Head of caudate nucleus (tissue), 42 donors: ENCODE measurements at regions not wholly inside any gene's neighbourhood (a gene's known extent, or its start where the extent isn't known, plus 50 kb on each side); places are given as distances from the start of the nearest gene placed in this dataset.
"Not testable (repeated sequence)": the region's sequence is repeated elsewhere in the genome, so short reads cannot be mapped to it uniquely, and the experiment has no call there.

ENCODE experiments used
- DNase-seq, 42 donors: peaks; one replicate each; pipeline versions ENCODE4 v3.0.0 to v3.0.0-alpha.2; 2020 to 2021; ENCODE audit warnings: mixed read lengths in 7 of 42
- intact Hi-C: fragments of 100-400 bp; cut with DNase I; formaldehyde crosslinking; loops from one replicate; pipeline ENCODE4 v1.15.0; 2022

GRCh38 chr15:72850833-72851232 lies 67.3 kb upstream of the ADPGK start:
- intact Hi-C loops = no loop called here

GRCh38 chr15:72847806-72848205 lies 64.2 kb upstream of the ADPGK start:
- no peak for DNase-seq
- intact Hi-C loops = no loop called here

More at GRCh38 chr15:72850833-72851232, 67.3 kb upstream of the ADPGK start:
- DNase-seq = no peak

GRCh38 chr15:72847033-72847432 lies 63.5 kb upstream of the ADPGK start:
- no peak for DNase-seq
- intact Hi-C loops = no loop called here

GRCh38 chr15:72845981-72846383 lies 62.4 kb upstream of the ADPGK start:
- intact Hi-C loops = no loop called here
- no peak for DNase-seq

- no peak for DNase-seq
- intact Hi-C loops = no loop called here
These were observed 60.5 kb upstream of the ADPGK start for GRCh38 chr15:72844067-72844466.

- intact Hi-C loops, DNase-seq: not testable (repeated sequence)
These were observed 59.8 kb upstream of the ADPGK start for GRCh38 chr15:72843340-72843739.

- intact Hi-C loops = no loop called here
- no peak for DNase-seq
These were observed 56.6 kb upstream of the ADPGK start for GRCh38 chr15:72840114-72840513.

GRCh38 chr15:72838311-72838731 lies 54.8 kb upstream of the ADPGK start:
- peak in 8 of 42 donors; percentile 5 to 74 (median 35) for DNase-seq
- intact Hi-C loops = no loop called here

- intact Hi-C loops = no loop called here
- no peak for DNase-seq
These were observed 53.2 kb upstream of the ADPGK start for GRCh38 chr15:72836676-72837330.

- intact Hi-C loops = no loop called here
- DNase-seq = peak in 17 of 42 donors; percentile 5 to 59 (median 24)
These were observed 51.8 kb upstream of the ADPGK start for GRCh38 chr15:72835294-72835890.

GRCh38 chr15:72833561-72833960 lies 50.0 kb upstream of the ADPGK start:
- intact Hi-C loops = no loop called here
- no peak for DNase-seq
